ENCODE measurements at regions not wholly inside any gene's neighbourhood (a gene's known extent, or its start where the extent isn't known, plus 50 kb on each side); places are given as distances from the start of the nearest gene placed in this dataset.

GRCh38 chr17:79187186-79187585 is 112.6 kb downstream of the ENGASE start:
- TF ChIP-seq CTCF (IDR thresholded peaks at IDR 0.05; ENCODE audit: low read depth, low read length) (no peak), POLR2A (IDR thresholded peaks at IDR 0.05; ENCODE audit: extremely low read depth, insufficient read length) (no peak), MAX (IDR thresholded peaks at IDR 0.05; ENCODE audit: low read depth, low read length) (no peak)
